ENCODE measurements at regions not wholly inside any gene's neighbourhood (a gene's known extent, or its start where the extent isn't known, plus 50 kb on each side); places are given as distances from the start of the nearest gene placed in this dataset.

GRCh38 chr11:62054081-62054480, 69.7 kb upstream of the INCENP start:
- TF ChIP-seq CTCF (IDR thresholded peaks at IDR 0.05; ENCODE audit: low read depth, low read length, missing input control) (no peak), REST (IDR thresholded peaks at IDR 0.05) (no peak), JUND (IDR thresholded peaks at IDR 0.05) (no peak), TAF1 (conservative IDR thresholded peaks at IDR 0.05) (no peak), YY1 (IDR thresholded peaks at IDR 0.05) (no peak), GABPA (IDR thresholded peaks at IDR 0.05 in 1 of 2, conservative IDR thresholded peaks at IDR 0.05 in 1 of 2) (no peak), RAD21 (IDR thresholded peaks at IDR 0.05) (no peak)

Measured in liver (tissue), 3 donors.